ENCODE measurements at regions not wholly inside any gene's neighbourhood (a gene's known extent, or its start where the extent isn't known, plus 50 kb on each side); places are given as distances from the start of the nearest gene placed in this dataset.
"Not testable (repeated sequence)": the region's sequence is repeated elsewhere in the genome, so short reads cannot be mapped to it uniquely, and the experiment has no call there.

DNA sequence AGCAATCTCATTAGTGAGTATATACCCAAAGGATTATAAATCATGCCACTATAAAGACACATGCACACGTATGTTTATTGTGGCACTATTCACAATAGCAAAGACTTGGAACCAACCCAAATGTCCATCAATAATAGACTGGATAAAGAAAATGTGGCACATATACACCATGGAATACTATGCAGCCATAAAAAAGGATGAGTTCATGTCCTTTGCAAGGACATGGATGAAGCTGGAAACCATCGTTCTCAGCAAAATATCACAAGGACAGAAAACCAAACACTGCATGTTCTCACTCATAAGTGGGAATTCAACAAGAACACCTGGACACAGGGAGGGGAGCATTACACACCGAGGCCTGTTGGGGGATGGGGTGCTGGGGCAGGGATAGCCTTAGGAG is 252.9 kb upstream of the MSX2 start:
- TF ChIP-seq, protein P1, sequence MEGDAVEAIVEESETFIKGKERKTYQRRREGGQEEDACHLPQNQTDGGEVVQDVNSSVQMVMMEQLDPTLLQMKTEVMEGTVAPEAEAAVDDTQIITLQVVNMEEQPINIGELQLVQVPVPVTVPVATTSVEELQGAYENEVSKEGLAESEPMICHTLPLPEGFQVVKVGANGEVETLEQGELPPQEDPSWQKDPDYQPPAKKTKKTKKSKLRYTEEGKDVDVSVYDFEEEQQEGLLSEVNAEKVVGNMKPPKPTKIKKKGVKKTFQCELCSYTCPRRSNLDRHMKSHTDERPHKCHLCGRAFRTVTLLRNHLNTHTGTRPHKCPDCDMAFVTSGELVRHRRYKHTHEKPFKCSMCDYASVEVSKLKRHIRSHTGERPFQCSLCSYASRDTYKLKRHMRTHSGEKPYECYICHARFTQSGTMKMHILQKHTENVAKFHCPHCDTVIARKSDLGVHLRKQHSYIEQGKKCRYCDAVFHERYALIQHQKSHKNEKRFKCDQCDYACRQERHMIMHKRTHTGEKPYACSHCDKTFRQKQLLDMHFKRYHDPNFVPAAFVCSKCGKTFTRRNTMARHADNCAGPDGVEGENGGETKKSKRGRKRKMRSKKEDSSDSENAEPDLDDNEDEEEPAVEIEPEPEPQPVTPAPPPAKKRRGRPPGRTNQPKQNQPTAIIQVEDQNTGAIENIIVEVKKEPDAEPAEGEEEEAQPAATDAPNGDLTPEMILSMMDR (IDR thresholded peaks at IDR 0.05) = not testable (repeated sequence)
- not testable (repeated sequence) for TF ChIP-seq EP300 (IDR thresholded peaks at IDR 0.05)

Measured in tibial nerve (tissue), 4 donors.